HL-60 (cell line): ENCODE measurements at regions not wholly inside any gene's neighbourhood (a gene's known extent, or its start where the extent isn't known, plus 50 kb on each side); places are given as distances from the start of the nearest gene placed in this dataset.

ENCODE experiments used
- DNase-seq, 2 experiments: peaks; one replicate each; pipeline ENCODE4 v3.0.0-alpha.2; 2010 to 2020; ENCODE audit warnings: low read depth in 1 of 2, low spot score in 1 of 2
- H3K27ac ChIP-seq: fragments of 250-450 bp; sonication (Bioruptor Pico); replicated peaks from 2 replicates; pipeline ENCODE4 v1.5.1; 2020; ENCODE audit warnings: mild to moderate bottlenecking, moderate library complexity
- H3K27me3 ChIP-seq: fragments of 250-450 bp; sonication (Bioruptor Pico); 2 replicates; pipeline ENCODE4 v1.5.1; 2021; ENCODE audit warnings: mild to moderate bottlenecking, moderate library complexity; ENCODE audit not compliant: insufficient read depth, poor library complexity, severe bottlenecking
- H3K4me3 ChIP-seq: replicated peaks from 2 replicates; pipeline ENCODE4 v1.5.1; 2011; ENCODE audit warnings: mild to moderate bottlenecking, control low read depth, low read length; ENCODE audit not compliant: insufficient read depth
- GABPA ChIP-seq: IDR thresholded peaks from 2 replicates; pipeline ENCODE4 v1.6.1; 2012; ENCODE audit warnings: low read depth
- POLR2AphosphoS5 ChIP-seq: IDR thresholded peaks from 2 replicates; pipeline ENCODE4 v1.6.1; 2012; ENCODE audit warnings: low read depth
- SPI1 ChIP-seq: IDR thresholded peaks from 2 replicates; pipeline ENCODE4 v1.6.1; 2012; ENCODE audit warnings: low read depth, mild to moderate bottlenecking, borderline replicate concordance
- TF ChIP-seq, protein P1 (sequence below): IDR thresholded peaks from one replicate; pipeline ENCODE4 v1.5.1; 2011; ENCODE audit warnings: low read length, control low read depth, inconsistent platforms; ENCODE audit not compliant: insufficient read depth
- TF ChIP-seq, protein P2 (sequence below): IDR thresholded peaks from 2 replicates; pipeline ENCODE4 v1.6.1; 2012; ENCODE audit warnings: low read depth; ENCODE audit not compliant: insufficient replicate concordance

DNA sequence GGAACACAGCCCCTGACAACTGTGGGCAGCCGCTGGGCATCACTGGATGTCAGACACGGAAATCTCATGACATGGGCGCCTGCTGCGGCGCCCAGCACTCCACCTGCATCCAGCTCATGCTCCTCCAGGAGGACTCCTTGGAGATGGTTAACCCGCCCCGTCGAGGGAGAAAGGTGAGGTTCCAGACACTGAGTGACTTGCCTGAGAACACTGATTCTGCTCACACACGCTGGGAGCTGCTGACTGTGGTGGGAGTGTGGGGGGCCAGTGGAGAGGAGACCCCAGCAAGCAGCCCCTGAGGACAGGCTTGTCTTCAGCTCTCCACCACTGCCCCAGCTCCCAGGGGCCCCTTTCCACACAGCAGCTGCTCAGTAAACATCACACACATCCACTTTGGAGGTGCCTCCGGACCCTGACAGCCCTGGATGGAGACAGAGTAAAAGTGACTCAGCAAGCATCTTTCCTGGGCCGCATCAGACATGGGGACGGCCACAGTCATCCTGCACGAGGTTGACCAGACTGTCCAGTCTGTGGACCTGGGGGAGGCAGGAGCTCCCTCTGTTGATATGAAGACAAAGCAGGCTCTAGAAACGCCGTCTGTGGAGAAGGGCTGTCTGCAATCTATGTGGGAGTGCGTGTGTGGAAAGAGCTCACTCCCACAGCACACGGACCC lies 283.7 kb upstream of the IRX4 start:
- TF ChIP-seq GABPA (no peak), POLR2AphosphoS5 (no peak), SPI1 (no peak)
- TF ChIP-seq, protein P1, sequence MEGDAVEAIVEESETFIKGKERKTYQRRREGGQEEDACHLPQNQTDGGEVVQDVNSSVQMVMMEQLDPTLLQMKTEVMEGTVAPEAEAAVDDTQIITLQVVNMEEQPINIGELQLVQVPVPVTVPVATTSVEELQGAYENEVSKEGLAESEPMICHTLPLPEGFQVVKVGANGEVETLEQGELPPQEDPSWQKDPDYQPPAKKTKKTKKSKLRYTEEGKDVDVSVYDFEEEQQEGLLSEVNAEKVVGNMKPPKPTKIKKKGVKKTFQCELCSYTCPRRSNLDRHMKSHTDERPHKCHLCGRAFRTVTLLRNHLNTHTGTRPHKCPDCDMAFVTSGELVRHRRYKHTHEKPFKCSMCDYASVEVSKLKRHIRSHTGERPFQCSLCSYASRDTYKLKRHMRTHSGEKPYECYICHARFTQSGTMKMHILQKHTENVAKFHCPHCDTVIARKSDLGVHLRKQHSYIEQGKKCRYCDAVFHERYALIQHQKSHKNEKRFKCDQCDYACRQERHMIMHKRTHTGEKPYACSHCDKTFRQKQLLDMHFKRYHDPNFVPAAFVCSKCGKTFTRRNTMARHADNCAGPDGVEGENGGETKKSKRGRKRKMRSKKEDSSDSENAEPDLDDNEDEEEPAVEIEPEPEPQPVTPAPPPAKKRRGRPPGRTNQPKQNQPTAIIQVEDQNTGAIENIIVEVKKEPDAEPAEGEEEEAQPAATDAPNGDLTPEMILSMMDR: no peak
- TF ChIP-seq, protein P2, sequence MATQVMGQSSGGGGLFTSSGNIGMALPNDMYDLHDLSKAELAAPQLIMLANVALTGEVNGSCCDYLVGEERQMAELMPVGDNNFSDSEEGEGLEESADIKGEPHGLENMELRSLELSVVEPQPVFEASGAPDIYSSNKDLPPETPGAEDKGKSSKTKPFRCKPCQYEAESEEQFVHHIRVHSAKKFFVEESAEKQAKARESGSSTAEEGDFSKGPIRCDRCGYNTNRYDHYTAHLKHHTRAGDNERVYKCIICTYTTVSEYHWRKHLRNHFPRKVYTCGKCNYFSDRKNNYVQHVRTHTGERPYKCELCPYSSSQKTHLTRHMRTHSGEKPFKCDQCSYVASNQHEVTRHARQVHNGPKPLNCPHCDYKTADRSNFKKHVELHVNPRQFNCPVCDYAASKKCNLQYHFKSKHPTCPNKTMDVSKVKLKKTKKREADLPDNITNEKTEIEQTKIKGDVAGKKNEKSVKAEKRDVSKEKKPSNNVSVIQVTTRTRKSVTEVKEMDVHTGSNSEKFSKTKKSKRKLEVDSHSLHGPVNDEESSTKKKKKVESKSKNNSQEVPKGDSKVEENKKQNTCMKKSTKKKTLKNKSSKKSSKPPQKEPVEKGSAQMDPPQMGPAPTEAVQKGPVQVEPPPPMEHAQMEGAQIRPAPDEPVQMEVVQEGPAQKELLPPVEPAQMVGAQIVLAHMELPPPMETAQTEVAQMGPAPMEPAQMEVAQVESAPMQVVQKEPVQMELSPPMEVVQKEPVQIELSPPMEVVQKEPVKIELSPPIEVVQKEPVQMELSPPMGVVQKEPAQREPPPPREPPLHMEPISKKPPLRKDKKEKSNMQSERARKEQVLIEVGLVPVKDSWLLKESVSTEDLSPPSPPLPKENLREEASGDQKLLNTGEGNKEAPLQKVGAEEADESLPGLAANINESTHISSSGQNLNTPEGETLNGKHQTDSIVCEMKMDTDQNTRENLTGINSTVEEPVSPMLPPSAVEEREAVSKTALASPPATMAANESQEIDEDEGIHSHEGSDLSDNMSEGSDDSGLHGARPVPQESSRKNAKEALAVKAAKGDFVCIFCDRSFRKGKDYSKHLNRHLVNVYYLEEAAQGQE: no peak
- Histone ChIP-seq H3K27me3 (no peaks in the 10 kb centered on the region), H3K27ac (no peak overlapping the region)

DNA sequence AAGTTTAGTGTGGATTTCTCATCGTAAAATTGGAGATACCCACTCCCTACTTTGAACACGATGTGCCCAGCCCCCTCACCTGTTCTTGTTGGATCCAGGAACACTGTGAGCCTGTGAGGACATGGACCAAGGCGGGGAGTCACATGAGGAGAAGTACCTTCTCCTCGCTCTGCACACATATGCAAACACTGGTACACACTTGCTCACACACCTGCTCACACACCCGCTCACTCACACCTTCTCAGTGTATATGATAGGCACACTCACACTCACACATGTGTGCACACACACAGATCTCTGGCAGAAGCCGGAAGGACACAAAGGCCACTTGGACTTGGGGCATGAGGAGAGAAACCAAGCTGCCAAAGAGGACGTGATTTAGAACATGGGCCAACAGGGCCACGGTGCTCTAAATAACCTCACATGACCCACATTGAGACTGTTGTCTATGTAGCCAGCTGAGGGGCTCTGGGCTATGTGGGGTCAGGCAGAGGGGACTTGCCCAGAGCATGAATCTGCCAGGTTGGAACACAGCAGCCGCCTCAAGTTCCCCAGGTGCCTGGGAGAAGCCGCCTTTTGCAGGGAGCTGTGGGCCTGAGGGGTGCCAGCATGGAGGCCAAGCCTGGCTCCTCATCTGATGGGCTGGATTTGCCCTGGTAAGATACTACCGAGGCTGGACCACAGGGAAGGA lies 283.0 kb upstream of the IRX4 start:
- no peak for DNase-seq
- no peak for TF ChIP-seq POLR2AphosphoS5
- TF ChIP-seq GABPA: no peak
- TF ChIP-seq SPI1: no peak
- TF ChIP-seq, protein P2: no peak
- TF ChIP-seq, protein P1: no peak
- Histone ChIP-seq H3K4me3 (no peak overlapping the region), H3K27ac (no peak overlapping the region), H3K27me3 (no peaks in the 10 kb centered on the region)

More for the DNA sequence above, 283.7 kb upstream of the IRX4 start:
- H3K4me3 ChIP-seq: no peak overlapping the region
- DNase-seq: no peak

DNA sequence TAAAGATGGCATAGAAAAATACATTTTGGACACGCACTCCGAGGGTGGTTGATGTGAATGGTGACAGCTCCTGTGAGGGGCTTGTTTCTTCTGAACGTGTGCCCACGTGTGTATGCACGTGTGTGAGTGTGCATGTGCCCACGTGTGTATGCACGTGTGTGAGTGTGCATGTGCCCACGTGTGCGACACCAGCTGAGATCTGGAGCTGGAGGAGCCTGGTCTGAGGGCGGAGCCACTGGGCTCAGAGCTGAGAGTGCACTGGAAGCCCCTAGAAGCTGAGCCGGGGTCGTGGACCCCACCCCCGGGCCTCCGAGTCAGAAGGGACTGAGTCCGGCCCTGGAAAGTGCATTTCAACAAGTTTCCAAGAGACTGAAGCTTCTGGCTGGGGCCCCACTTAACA lies 282.5 kb upstream of the IRX4 start:
- no peak for DNase-seq
- H3K27me3 ChIP-seq: no peaks in the 10 kb centered on the region
- TF ChIP-seq GABPA (no peak), SPI1 (no peak), POLR2AphosphoS5 (no peak)
- TF ChIP-seq, protein P1: no peak
- TF ChIP-seq, protein P2: no peak

More for the DNA sequence above, 282.5 kb upstream of the IRX4 start:
- no peak overlapping the region for H3K4me3 ChIP-seq
- H3K27ac ChIP-seq: no peak overlapping the region
